Sciatic nerve (tissue), 2 donors: ENCODE measurements at regions not wholly inside any gene's neighbourhood (a gene's known extent, or its start where the extent isn't known, plus 50 kb on each side); places are given as distances from the start of the nearest gene placed in this dataset.

Source experiments
- ATAC-seq: fragments of 200-7000 bp; cut with Tn5 transposase; one replicate; pipeline ENCODE4 v1.9.1; 2020; ENCODE audit warnings: mild to moderate bottlenecking, moderate library complexity
- DNase-seq: peaks from one replicate; pipeline ENCODE4 v3.0.0-alpha.2; 2020; ENCODE audit warnings: low spot score
- intact Hi-C: fragments of 100-400 bp; cut with DNase I; formaldehyde crosslinking; loops from one replicate; pipeline ENCODE4 v1.14.2; 2022
- donor health status: DM: no; HTN: no; CAD: no.
- donor health status: DM: no; HTN: no; CAD: no.

DNA sequence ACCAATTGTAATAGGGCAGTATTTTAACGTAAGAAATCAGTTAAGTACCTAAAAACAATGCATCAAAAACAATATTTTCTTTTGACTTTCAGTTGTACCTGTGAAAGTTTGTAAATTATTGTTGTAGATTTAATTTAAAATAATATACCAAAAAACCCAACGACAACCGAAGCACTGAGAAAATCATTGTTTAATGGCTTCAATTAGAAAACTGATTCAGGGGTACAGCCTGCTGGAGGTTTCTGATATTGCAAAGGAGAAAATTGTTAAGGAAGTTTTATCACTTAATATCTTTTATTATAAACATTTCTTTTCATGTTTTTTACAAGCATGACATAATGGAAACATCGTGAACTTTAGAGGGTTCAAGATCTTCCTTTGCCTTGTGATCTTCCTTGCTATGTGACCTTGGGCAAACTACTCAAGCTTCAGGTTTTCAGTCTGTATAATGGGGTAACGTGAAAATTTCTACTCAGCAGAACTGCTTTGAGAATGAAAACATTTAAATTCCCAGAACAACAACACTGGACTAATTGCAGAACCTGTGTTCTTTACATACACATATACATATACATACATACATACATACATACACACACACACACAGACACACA lies 76.3 kb upstream of the GLS start:
- intact Hi-C loops, result no loop called here
- ATAC-seq, result peak; percentile 52
- no peak for DNase-seq

GRCh38 chr2:190805126-190805525 lies 75.5 kb upstream of the GLS start:
- ATAC-seq, result no peak
- DNase-seq, result no peak
- intact Hi-C loops, result no loop called here

- DNase-seq (no peak), ATAC-seq (no peak)
- intact Hi-C loops, result no loop called here
Measured at GRCh38 chr2:190805843-190806242, 74.8 kb upstream of the GLS start.

DNA sequence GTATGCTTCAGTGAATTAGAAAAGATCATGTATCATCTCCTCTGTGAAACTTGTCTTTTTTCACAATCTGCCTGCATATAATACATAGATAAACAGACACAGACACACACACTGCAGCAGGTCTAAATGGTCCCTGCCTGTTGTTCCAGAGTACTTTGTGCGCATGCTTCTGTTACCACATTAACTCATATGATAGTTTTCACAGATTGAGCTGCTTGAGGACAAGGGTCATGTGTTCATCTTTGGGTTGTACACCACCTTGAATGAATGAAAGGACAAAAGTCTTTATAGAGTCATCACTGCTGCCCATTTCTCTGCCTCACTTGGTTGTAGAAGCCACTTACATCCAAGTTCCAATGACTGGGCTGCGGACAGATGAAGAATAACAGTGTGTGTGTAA lies 72.7 kb upstream of the GLS start:
- intact Hi-C loops, result no loop called here
- no peak for ATAC-seq

DNA sequence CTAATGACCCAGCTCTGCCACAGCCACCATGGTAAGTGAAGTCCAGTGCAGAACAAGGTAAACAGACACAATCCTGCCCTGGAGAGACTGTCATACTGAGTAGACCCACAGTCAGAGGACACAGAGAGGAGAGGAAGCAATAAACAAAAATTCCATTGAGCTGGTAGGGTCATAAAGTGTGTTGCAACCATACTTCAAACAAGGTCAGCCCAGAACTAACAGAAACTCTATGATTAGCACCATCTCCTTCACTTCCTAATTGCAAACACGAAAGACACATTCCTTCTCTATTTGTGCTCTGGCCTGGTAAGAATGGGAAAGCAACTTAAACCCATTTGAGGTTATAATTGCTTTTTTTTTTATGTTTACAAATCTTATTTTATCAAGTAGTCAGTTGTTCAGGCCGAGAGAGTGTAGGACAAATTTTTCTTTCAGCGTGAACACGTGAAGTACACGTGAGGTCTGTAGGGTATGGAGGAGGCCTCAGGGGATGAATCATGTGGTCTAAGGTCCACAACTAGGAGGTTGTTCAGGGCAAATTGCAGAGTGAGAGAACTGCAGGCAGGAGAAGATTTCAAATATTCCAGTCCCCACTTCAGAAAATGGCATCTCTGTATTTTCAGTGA lies 71.4 kb upstream of the GLS start:
- ATAC-seq, result peak; percentile 78
- intact Hi-C loops, result no loop called here
- no peak for DNase-seq

More for the DNA sequence above, 72.7 kb upstream of the GLS start:
- no peak for DNase-seq

DNA sequence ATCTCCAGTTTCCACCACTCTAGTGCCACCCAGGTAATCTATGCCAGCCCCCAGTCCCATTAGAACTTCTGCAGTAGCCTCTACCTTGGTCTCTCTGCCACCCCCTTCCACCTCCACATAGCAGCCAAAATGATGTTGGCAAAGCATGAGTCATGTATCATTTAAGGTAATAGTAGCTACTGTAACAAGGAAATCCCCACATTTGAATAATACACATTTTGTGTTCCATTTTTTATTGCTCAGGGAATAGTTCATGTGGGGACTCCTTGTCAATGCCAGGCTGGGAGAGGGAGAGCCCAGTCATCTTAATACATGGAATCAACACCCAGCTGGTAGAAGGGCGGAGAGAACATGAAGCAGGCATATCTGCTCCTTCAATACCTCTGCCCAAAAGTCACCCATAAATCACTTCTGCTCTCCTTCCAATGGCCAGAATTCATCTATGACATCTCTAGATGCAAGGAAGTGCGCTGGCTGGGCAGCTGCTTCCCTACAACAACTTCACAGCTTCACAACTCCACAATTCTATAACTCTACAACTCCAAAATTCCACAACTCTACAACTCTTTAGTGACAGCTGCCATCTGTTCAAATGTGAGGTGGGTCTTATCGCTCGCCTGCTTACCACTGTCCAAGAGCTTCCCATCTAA lies 70.6 kb upstream of the GLS start:
- no peak for DNase-seq
- intact Hi-C loops, result no loop called here
- no peak for ATAC-seq

DNA sequence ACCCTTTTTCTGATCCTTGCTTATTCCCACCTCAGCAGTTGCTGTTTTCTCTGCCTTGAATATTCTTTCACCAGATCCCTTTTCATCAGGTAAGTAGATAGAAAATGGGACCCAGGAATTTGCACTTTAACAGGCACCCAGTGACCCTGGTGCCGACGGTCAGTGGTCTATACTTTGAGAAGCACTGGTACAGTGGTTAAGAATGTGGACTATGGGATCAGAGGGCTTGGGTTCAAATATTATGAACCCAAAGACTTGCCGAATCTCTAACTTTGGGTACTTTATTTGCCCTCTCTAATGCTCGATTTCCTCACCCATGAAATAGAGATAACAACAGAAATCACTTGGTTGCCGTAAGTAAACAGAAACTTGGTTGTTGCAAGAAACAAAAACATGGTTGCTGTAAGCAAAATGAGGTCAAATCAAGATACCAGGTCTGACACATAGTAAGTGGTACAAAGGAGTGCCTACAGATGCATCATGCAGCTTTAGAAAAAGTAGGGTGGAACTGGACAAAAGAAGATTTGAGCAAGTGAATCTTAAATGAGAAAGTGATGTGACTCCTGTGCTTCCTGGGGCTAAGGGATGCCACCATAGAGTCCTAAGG lies 69.5 kb upstream of the GLS start:
- DNase-seq (no peak), ATAC-seq (no peak)
- intact Hi-C loops, result no loop called here

GRCh38 chr2:190811811-190812210 lies 68.8 kb upstream of the GLS start:
- DNase-seq (no peak), ATAC-seq (no peak)
- intact Hi-C loops, result no loop called here

DNA sequence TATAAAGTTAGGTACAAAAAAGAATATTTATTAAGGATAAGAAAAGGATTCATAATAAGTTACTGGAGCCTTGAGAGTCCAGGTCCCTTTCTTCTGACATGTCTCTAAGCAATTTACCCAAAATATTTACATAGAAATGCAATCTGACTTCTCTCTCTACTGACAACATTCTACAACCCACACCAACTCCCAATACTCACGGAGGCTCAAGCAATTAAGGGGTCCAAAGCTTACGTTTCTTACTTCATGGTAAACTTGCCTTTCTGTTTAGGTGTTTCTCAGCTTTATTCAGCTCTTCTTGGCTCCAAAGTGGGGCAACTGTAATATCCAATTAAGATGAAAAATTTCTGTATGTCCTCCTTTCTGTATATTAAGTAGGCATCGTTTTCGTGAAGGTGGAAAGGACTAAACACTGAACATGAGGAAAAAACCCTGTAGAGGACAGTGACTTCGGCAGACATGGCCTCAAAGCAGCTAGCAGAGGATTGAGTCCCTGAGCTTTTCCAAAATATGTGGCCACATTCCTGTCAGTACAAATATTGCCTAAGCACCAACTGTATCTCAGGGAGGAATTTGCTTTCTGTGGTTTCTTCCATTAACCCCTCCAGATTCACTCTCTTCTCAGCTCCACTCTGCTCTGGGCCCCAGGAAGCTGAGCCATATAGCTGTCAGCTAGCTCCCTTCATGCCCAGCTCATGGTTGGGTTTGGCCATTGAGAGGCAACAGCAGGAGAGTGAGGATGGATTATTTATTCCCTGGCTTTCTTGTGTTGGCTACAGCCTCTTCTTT lies 67.9 kb upstream of the GLS start:
- intact Hi-C loops, result no loop called here
- ATAC-seq, result peak; percentile 30

GRCh38 chr2:190815226-190815625 lies 65.4 kb upstream of the GLS start:
- ATAC-seq (no peak), DNase-seq (no peak)
- intact Hi-C loops, result no loop called here

More for the DNA sequence above, 67.9 kb upstream of the GLS start:
- DNase-seq, result no peak

- intact Hi-C loops, result no loop called here
- no peak for DNase-seq
Measured at GRCh38 chr2:190817082-190817481, 63.5 kb upstream of the GLS start.

DNA sequence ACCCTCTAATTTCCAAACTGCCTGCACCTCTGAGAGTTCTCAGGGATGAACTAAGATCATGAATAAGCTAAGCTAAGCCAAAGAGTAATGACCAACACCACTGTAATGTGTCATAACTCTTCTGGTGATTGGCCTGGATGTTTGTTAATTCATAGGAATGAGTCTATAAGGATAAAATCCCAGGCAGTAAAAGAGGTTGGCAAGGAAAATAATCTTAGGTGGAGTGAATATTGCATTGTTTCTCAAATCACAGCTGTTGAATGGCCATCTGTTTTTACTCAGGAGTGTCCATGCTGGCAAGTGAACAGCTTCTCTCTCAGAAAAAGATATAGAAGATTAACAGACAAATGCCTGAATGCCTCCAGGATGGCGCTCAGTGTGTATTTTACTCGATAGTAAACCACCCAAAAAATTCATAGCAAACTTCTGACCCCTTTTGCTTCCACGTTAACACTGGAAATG lies 60.8 kb upstream of the GLS start:
- no peak for DNase-seq
- ATAC-seq, result peak; percentile 65
- intact Hi-C loops, result no loop called here

More at GRCh38 chr2:190817082-190817481, 63.5 kb upstream of the GLS start:
- ATAC-seq, result no peak

DNA sequence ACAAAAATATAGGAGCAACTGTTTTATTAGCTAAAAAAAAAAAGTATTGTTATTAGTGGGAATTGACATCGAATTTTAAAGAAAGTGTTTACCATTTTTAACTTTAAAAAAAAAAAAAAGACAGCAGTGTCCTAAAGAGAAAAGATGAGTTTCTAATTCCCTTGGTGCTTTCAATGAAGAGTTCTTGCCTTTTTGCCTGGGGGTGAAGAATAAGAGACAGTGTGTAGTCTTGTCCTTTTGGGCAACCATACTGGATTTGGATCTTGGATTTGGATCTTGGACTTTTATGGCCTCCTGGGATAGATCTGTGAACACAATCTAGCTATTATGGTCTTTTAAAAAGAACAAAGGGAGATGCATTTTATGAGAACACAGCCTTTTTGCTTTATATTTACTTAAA lies 60.2 kb upstream of the GLS start:
- intact Hi-C loops, result no loop called here
- ATAC-seq, result no peak
- DNase-seq, result no peak

GRCh38 chr2:190822043-190822442 lies 58.6 kb upstream of the GLS start:
- intact Hi-C loops, result no loop called here
- ATAC-seq (no peak), DNase-seq (no peak)

DNA sequence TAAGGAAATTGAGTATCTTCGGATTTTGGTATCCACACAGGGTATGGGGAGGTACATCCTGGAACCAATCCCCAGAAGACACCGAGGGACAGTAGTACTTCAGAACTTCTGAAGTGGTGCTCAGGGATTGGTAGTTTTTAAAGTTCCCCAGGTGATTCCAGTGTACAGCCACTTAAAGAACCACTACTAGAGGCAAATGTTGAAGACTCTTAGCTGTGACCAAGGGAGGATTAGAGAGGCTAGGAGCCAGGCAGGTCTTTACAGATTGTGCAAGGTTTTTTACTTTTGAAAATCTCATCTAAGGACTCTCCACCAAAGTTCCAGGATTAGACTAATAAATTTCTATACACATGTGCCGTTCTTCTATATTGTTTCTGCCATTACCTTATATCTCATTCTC lies 52.9 kb upstream of the GLS start:
- no peak for DNase-seq
- intact Hi-C loops, result no loop called here
- ATAC-seq, result no peak

DNA sequence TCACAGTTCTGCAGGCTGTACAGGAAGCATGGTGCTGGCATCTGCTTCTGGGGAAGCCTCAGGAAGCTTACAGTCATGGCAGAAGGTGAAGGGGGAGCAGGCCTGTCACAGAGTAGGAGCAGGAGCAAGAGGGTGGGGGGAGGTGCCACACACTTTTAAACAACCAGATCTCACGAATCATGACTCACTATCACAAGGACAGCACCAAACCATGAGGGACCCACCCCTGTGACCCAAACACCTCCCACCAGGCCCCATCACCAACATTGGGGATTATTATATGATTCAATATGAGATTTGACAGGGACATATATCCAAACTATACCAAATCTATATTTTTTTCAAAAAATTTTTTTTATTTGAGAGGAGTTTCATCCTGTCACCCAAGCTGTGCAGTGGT lies 51.0 kb upstream of the GLS start:
- intact Hi-C loops, result no loop called here

More for the DNA sequence above, 51.0 kb upstream of the GLS start:
- DNase-seq, result no peak
- no peak for ATAC-seq
